HG03095 (cell line): ENCODE measurements at regions not wholly inside any gene's neighbourhood (a gene's known extent, or its start where the extent isn't known, plus 50 kb on each side); places are given as distances from the start of the nearest gene placed in this dataset.
"Not testable (repeated sequence)": the region's sequence is repeated elsewhere in the genome, so short reads cannot be mapped to it uniquely, and the experiment has no call there.

Experiments used
- ATAC-seq: cut with Tn5 transposase; IDR thresholded peaks from one replicate; pipeline ENCODE4 v1.9.1; 2021; ENCODE audit warnings: moderate library complexity; ENCODE audit not compliant: unreplicated experiment

DNA sequence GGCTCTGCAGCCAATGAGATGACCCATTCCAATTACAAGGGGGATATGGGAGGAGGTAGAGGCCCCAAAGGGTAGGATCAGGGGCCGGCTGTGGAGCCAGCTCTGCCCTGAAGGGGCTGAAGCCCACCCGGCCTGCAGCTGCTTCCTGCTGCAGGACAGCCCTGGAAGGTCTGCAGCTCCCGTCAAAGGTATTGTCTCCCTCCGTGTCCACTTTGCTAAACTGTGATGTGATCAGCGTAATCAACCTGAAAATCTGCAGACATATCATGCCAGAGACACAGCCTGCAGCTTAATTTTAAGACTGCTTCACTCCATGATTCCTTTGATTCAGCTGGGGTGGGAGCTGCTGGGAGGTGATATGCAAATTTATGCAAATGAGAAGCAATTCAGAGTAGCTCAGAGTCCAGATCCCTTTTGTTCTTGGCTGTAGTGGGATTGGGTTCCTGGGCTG is 90.7 kb downstream of the GADD45G start:
- ATAC-seq, result no peak

DNA sequence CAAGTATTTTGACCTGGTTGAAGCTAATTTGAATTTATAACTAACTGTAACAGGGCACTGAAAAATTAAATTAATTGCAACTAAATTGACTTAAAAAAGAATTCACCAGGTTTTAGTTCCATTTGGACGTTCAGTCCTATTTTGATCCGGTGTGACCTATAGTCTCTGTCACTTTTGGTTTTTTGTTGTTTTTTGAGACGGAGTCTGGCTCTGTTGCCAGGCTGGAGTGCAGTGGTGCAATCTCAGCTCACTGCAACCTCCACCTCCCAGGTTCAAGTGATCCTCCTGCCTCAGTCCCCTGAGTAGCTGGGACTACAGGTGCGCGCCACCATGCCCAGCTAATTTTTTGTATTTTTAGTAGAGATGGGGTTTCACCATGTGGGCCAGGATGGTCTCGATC is 91.2 kb downstream of the GADD45G start:
- ATAC-seq, result not testable (repeated sequence)

DNA sequence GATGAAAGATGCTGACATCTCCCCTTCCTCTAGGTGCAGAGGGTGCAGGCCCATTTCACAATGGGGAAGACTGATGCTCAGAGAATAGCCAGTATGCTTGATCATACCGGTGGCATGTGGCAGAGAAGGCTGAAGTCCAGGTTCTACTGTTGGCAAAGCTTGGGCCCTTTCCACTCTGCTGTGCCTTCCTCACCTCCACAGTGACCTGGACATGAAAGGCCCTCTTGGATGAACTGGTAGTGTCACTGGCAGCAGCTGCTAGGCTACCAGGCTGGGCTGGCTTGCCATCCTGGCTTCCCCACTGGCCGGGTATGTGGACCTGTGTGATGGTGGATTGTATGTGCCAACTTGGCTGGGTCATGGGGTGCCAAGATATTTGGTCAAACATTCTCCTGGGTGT is 92.0 kb downstream of the GADD45G start:
- ATAC-seq, result no peak

DNA sequence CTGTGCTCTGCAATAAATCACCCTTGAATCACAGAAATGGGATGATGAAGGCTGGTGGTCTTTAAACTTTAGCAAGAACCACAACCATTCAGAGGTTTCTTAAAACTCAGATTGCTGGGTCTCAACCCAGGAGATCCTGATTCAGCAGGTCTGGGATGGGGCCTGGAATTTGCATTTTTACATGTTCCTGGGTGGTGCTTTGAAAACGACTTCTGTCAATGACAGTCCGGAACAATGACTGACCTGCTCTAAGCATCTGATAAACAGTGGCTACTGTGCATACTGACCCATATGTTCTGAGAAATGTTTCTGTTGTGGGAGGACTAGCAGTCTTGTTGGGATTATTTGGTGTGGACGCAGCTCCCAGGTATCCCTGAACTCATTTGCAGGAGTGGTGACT is 92.7 kb downstream of the GADD45G start:
- no peak for ATAC-seq

DNA sequence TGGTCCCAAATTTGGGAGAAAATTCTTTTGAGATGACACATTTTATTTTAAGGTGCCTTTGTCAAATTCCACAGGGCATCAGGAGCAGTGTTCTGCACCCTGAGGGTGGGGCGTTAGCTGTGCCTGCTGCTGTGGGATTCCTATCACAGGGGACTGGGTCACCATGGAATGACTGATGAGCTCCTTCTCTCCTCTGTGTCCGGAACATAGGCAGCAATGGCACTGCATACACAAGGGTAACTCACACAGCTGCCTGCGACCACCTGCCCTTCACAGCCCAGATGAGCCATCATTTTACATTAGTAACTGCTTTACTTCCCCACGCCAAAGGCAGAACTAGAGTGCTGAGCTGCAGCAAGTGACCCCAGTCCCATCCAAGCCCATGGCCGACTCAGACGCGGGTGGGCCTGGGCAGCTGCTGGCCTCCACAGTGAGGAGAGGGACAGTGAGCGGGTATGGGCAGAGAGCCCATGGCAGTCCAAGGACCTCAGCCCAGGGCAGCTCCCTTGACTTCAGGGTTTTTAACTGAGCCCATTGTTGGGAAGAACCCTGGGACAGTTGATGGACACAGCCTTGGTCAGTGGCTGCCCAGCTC is 93.7 kb downstream of the GADD45G start:
- no peak for ATAC-seq

DNA sequence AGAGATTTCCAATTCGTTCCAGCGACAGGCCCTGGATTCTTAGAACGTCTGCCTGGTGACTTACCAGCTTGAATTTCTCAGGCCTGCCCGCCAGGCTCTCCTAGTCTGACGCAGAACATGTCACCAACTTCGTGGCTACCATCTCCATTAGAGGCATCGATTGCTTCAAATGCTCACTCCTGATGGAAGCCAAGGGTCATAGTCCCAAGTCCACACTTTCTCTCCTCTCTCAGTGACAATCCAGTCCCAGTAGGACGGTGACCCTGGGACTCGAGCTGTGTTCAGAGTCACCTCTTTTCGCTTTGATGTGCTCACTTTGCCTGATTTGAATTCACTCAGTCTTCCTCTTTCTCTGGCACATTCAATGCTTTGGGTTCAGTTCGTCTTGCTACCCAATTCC is 94.8 kb downstream of the GADD45G start:
- ATAC-seq, result no peak

DNA sequence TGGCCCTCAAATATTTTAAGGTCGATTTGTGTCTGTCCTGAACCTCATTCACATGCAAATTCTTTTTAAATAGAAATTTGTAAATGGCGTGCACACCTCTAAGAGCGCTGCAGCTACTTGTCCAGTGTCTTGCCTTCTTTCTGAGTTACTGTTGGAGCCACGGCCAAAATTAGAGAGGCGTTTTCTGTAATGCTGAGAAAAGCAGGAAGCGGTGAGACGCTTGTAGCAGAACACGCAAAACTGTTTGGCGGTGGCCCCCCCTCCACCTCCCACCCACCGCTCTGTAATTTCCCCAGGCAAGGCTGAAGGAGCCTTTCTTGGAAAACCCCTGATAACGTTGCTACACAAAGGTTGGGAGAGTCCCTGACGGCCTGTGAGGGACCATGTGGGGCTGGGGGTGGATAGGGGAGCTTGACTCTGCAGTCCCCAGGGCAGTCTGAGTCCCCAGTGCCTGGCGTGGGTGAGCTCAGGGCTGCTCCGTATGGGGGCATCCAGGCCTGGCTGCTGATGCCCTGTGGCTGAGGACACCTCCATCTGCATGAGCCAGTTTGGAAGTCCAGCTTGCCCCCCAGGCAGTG is 96.5 kb downstream of the GADD45G start:
- ATAC-seq, result peak; percentile 72

DNA sequence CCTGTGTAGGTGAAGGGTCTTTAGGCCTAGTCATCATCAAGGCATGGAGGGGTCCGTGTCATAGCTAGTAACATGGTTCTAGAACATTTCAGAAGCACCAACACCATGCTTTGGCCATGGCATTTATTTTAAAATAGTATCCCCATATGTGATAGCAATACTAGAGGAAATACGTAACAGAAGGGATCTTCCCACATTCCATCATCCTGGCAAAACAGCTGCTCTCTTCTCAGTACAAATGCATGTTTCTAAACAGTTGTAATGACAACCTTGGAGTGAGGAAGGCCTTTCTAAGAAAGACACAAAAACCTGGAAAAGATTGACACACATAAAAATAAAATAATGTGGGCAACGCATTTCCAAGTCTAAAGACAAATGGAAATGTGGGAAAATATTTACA is 97.6 kb downstream of the GADD45G start:
- no peak for ATAC-seq

DNA sequence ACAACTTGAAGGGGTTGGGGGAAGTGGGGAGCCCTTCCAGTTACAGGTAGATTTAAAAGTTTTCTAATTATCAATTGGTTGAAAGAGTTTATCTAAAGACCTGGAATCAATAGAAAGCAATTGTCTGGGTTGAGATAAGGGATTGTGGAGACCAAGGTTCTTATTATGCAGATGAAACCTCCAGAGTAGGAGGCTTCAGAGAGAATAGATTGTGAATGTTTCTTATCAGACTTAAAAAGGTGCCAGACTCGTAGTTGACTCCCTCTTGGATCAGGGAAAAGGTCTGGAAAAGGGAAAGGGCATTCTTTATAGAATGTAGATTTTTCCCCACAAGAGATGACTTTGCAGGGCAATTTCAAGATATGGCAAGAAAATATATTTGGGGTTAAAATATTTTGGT is 100.8 kb downstream of the GADD45G start:
- ATAC-seq, result no peak

DNA sequence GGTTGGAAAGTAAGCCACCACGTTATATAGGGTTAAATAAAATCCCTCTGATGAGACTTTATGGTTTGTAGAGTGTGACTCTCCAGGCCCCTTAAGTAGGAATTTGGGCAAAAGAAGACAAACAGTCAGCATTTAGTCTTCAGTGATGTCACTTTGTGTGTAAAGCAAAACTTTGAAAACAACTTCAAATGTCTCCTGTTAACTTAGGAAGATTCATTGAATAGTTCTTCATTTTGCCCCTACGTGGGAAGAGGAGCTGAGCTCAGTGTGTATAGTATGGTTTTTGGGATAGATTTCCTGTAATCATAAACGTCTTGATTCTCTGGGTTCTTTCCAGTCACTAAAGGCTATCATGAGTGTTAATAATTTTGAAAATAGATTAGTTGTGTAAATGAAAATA is 101.3 kb downstream of the GADD45G start:
- ATAC-seq, result no peak

DNA sequence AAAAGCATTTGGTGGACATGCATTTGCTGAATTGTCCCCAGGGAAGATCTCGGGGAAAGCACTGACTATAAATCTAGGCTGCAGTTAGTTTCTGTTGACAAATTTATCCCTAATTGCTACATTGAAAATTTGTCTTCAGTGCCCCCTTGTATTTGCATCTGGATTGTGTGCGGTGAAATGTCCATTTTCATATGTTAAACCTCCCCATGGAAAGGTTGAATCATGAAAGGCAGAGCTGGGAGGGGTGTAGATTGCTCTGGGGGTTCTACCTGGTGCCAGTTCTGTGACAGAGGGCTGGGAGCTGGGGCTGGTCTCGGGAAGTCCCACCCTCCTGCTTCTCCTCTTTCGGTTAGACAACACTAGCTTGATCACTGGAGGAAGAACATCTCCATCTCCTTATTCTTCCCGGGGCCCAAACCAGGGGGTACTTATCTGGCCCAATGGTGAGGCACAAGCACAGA is 101.9 kb downstream of the GADD45G start:
- peak; percentile 44 for ATAC-seq

DNA sequence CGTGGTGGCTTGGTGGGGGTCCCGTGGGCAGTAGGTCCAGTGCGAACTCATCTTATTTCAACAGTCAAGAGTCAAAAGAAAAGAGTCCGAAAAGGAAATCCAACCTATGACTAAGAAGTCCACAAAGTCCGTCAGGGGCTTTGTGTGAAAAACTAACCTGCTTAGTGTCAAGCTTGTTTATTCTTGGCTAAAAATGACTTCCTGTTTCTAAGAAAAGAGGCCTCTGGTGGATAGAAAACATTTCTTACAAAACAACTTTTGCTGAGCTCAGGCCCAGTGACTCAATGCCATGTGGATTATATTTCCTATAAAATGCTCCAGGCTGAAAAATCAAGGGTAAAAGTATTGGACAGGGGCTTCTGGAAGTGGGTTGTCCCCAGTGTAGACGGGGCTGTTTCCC is 105.9 kb downstream of the GADD45G start:
- no peak for ATAC-seq

DNA sequence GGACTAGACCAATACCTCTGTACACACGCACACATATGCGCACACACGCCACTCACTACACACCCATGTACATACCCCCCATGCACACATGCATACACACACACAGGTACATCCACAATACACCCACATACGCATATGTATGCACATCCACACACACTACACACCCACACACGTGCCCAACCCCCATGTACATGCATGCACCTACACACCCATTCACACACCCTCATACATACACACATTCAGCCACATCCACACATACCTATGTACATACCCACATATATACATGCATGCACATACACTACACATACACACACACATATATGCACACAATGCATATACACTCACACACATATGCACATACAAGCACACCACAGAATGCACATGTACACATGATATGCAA is 107.1 kb downstream of the GADD45G start:
- no peak for ATAC-seq

DNA sequence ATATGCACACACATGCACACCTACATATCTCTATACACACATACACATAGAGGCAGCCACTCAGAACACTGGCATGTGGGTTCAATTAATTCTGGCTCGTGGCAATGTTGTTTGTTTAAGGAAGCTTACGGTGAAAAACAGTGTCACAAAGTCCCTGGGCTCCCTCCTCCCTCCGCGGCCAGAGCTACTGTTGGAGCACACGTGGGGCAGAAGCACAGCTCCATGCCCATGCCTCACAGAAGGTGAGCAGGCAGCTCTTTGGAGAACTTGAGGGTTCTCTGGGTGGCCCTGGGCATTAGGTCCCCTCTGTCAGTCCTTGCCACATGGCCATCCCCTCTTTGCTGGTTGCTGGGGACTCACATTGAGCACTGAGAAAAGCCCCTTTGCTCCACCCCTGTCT is 107.5 kb downstream of the GADD45G start:
- no peak for ATAC-seq

DNA sequence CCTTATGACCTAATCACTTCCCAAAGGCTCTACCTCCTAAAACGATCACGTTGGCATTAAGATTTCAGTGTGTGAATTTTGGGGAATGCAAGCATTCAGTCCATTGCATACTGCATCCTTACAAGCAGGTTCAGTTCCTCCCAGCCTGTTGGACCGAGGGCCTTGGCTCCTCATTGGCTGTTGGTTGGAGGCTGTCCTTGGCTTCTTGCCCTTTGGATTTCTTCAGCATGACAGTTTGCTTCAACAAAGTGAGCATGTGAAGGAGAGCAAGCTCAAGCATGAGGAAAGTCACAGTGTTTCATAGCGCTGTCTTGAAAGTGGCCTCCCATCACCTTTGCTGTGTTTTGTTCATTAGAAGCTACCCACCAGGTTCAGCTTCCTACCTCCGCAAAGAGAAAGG is 109.5 kb downstream of the GADD45G start:
- no peak for ATAC-seq

DNA sequence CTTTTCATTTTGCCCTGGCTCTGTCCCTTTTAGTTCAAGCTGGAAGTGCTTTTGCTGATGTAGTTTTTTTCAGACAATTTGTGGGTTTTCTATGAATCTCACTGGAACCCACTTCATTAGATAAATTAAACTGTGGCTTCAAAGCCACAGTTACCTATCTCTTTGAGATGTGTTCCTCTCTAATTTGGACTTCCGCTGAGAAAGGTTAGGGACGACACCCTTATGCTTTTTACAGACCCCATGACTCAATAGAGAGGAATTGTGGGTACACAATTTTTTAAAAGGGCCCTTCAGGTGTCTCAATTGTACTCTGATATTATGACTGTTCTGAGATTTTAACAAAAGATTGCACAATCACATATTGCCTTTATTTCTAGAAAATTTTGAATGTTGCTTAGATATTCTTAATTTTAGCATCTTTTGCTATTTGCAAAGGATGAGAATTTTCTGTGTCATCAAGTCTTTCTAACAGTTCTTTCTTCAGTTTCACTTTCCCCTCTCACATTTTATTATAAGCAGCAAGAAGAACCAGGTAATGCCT is 110.6 kb downstream of the GADD45G start:
- ATAC-seq, result no peak

DNA sequence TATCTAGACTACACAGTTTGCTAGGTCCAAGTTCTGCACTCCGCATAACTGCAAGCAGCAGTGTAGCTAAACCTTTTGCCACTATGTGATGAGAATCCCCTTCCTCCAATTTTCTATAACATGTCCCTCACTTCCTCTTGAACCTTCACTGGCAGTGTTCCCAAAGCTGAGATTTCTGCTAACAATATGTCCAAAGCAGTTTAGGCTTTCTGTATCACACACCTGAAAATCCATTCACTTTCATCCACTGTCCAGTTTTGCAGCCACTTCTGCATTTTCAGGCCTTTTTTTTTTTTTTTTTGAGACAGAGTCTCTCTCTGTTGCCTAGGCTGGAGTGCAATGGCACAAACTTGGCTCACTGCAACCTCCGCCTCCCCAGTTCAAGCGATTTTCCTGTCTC is 111.1 kb downstream of the GADD45G start:
- no peak for ATAC-seq

DNA sequence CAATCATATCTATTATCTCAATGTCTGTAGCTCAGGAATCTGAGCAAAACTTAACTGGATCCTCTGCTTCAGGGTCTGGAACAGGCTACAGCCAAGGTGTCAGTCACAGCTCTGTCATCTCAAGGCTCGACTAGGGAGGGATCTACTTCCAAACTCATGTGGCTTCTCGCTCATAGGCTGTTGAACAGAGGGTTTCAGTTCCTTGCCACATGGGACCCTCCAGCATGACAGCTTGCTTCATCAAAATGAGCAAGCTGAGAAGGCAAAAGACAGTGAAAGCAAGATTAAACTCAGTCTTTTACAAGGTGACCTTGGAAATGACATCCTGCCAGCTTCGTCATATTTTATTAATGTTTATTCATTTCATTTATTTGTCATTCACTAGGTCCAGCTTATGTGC is 111.7 kb downstream of the GADD45G start:
- ATAC-seq, result no peak

DNA sequence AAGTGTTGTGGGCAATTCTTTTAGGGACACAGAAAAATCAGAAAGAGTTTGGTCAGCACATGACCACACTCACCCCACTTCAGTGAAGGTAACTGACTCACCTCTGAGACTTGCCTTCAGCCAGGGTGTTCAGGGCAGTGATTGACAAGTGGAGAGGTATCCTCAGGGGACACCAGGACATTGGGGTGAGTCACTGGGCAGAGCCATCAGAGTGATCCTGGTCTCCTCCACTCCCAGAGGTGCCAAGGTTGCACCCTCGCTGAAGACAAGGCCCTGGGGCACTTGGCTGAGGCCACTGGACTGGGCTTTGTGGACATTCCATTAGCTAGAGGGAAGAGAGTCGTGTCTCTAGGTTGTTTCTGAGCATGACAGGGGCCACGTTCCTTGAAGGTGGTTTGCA is 113.4 kb downstream of the GADD45G start:
- no peak for ATAC-seq

DNA sequence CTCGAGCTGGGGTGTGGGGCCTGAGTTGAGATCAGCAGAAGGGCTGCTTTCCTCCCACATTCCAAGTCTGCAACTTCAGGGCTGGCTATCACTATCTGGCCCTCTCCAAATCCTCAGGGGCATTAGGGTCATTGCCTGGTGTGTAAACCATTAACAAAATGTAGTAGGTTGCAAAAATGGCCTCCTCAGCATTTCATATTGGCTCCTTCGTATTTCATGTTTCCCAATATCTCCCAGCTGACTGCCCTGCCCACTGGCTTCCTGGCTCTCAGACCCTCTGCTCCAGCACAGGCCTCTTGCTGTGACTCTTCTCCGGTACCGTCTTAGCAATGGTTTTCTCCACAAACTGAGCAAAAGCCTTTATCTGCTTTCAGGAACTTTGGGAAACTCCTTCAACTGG is 113.8 kb downstream of the GADD45G start:
- ATAC-seq, result no peak

DNA sequence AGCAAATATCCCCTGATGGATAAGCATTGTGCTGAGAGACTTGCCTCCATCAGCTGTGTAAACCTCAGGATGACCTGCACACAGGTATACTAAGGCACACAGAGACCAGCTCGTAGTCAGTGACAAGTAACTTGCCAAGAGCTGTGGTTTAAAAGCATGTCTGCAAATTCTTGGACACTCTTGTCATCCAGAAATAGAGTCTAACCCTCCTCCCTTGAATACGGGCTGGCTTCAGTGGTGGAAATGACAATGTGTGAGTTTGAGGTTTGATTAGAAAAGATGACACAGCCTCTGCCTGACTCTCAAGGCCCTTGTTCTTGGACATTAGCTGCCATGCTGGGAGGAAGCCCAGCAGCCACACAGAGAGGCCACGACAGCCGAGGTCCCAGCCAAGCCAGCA is 114.4 kb downstream of the GADD45G start:
- ATAC-seq, result no peak

DNA sequence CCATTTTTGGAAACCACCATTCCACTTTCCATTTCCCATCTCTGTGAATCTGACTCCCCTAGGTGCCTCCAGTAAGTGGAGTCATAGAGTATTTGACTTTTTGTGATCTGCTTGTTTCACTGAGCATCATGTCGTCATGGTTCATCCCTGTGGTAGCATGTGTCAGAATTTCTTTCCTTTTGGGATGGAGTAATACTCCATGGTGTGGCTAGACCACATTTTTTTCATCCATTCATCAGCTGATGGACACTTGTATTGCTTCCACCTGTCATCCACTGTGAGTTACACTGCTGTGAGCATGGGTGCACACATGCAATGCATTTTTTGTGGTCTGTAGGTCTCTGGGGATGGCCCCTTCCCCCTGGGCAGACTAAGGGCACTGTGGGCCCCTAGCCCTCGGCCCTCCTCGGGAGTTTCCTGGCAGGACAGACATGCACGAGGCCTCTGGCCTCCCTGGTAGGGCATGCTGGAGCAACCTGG is 115.9 kb downstream of the GADD45G start:
- no peak for ATAC-seq
